GM13977 (cell line): ENCODE measurements at regions not wholly inside any gene's neighbourhood (a gene's known extent, or its start where the extent isn't known, plus 50 kb on each side); places are given as distances from the start of the nearest gene placed in this dataset.

ENCODE experiments used
- DNase-seq: peaks from one replicate; pipeline ENCODE4 v3.0.0; 2012; ENCODE audit warnings: low spot score
- in situ Hi-C: fragments of 300-500 bp; cut with MboI; formaldehyde crosslinking; loops from one replicate; pipeline ENCODE4 v1.12.0; 2022; ENCODE audit warnings: low sequenced_read_pairs, low pct_unique_long_range_greater_than_20kb, mixed read lengths, inconsistent platforms; ENCODE audit not compliant: unreplicated experiment
- TF ChIP-seq, protein P1 (sequence below): IDR thresholded peaks from 2 replicates; pipeline ENCODE4 v1.5.1; 2012; ENCODE audit warnings: mild to moderate bottlenecking, control low read depth; ENCODE audit not compliant: insufficient read depth; ENCODE audit errors: extremely low read depth, missing control alignments

DNA sequence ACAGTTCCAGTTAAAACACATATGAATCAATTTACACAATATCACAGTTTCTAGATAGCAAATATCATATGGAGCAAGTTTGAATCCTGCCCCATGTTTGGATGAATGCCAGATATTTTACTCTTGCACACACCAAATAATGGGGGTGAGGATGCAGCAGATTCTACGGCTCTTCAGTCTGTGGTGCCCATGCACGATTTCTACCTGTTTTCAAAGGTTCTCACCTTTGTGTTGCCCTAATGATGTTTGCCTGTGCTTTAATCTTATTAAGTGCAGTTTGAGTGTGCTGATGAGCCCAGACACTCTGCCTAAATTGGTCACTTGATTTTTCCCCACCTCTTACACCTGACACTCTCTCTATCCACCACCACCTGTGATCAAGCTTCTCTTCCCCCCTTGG, 119.6 kb downstream of the NPY start:
- TF ChIP-seq, protein P1, sequence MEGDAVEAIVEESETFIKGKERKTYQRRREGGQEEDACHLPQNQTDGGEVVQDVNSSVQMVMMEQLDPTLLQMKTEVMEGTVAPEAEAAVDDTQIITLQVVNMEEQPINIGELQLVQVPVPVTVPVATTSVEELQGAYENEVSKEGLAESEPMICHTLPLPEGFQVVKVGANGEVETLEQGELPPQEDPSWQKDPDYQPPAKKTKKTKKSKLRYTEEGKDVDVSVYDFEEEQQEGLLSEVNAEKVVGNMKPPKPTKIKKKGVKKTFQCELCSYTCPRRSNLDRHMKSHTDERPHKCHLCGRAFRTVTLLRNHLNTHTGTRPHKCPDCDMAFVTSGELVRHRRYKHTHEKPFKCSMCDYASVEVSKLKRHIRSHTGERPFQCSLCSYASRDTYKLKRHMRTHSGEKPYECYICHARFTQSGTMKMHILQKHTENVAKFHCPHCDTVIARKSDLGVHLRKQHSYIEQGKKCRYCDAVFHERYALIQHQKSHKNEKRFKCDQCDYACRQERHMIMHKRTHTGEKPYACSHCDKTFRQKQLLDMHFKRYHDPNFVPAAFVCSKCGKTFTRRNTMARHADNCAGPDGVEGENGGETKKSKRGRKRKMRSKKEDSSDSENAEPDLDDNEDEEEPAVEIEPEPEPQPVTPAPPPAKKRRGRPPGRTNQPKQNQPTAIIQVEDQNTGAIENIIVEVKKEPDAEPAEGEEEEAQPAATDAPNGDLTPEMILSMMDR: no peak
- in situ Hi-C loops: loop anchor here (10.0 kb wide), 1 partner anchor 261 kb away; no protein-coding TSS in a partner anchor
- DNase-seq: no peak

GRCh38 chr7:24404315-24404714, 120.3 kb downstream of the NPY start:
- no peak for DNase-seq
- TF ChIP-seq, protein P1: no peak
- in situ Hi-C loops: loop anchor here (10.0 kb wide), 1 partner anchor 260 kb away; no protein-coding TSS in a partner anchor

GRCh38 chr7:24405002-24405401, 121.0 kb downstream of the NPY start:
- TF ChIP-seq, protein P1: no peak
- in situ Hi-C loops: loop anchor here (10.0 kb wide), 1 partner anchor 260 kb away; no protein-coding TSS in a partner anchor
- DNase-seq: no peak

DNA sequence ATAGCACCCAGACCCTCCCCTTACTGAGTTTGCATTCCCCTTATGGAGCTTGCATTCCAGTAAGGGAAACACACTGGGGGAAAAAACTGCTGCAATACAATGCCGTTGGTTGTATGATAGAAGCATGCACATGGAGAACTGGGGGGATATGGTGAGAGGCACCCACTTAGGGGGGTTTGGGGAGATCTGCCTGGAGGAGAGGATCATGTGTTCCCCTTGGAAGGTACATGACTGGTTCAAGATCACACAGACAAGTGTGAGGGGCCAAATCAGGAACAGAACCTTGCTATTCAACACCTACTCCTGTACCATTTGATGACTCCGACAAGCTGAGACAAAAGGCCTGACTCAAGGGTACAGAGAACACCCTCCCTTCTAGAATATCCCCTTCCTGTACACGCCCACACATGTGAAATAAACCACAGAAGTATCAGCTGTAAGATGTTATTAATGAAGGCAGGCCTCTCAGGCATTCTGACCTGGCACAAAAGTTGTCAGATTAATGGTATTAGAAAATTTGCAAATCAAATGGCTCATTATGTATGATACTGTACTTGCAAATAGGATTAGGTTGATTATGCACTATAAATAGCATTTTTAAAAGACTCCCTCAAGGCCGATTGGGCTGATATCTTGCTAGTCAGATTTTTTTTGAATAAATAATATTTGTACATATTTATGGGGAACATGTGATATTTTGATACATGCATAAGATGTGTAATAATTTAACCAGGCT, 122.2 kb downstream of the NPY start:
- TF ChIP-seq, protein P1: no peak
- DNase-seq: no peak
- in situ Hi-C loops: loop anchor here (10.0 kb wide), 1 partner anchor 259 kb away; no protein-coding TSS in a partner anchor

DNA sequence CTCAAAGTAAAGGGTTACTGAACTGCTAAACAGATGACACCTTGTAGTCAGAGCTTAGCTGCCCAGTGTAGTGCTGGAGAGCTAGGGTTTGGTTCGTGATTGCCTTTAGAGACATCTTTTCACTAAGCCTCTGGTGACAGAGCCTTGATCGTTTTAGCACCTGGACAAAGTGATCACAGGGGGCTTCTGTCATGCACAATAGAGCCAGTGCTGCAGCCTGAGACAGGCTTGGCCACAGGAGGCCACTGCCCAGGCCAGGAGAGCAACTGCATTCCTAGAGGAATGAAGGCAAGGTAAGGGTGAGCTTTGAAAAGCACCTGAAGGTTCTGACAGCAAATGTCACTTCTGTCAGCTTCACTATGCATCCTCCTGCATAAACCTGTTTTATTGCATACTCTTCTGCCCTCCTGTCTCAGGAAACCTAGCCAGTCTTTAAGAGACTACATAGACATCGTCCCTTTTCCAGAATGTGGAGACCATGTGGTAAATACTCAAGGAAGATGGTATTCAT, 122.9 kb downstream of the NPY start:
- in situ Hi-C loops: loop anchor here (10.0 kb wide), 1 partner anchor 258 kb away; no protein-coding TSS in a partner anchor
- TF ChIP-seq, protein P1: no peak
- no peak for DNase-seq

- in situ Hi-C loops: loop anchor here (10.0 kb wide), 1 partner anchor 257 kb away; no protein-coding TSS in a partner anchor
- no peak for DNase-seq
- TF ChIP-seq, protein P1: no peak
Measured at GRCh38 chr7:24407965-24408364, 124.0 kb downstream of the NPY start.
